Lung (tissue), 11 donors: ENCODE measurements at regions not wholly inside any gene's neighbourhood (a gene's known extent, or its start where the extent isn't known, plus 50 kb on each side); places are given as distances from the start of the nearest gene placed in this dataset.

ENCODE experiments used
- ATAC-seq: fragments of 200-7000 bp; cut with Tn5 transposase; one replicate; pipeline ENCODE4 v1.9.1; 2020; ENCODE audit warnings: moderate number of reproducible peaks; ENCODE audit not compliant: insufficient read depth, low FRiP score
- DNase-seq, 3 donors: peaks; one replicate each; pipeline ENCODE4 v3.0.0-alpha.2; 2013 to 2017
- H3K27ac ChIP-seq, 2 donors: one replicate each; pipeline ENCODE4 v1.5.1; 2013; ENCODE audit warnings: mild to moderate bottlenecking in 2 of 2, moderate library complexity in 2 of 2, control low read depth in 1 of 2, inconsistent platforms in 1 of 2, low read depth in 1 of 2, low read length in 1 of 2
- H3K27me3 ChIP-seq, 3 donors: one replicate each; pipeline ENCODE4 v1.5.1; 2013; ENCODE audit warnings: low read length in 2 of 3; ENCODE audit not compliant: control insufficient read depth in 3 of 3, insufficient read depth in 3 of 3
- H3K36me3 ChIP-seq, 4 donors: one replicate each; pipeline ENCODE4 v1.5.1; 2013; ENCODE audit warnings: low read length in 4 of 4, mild to moderate bottlenecking in 1 of 4, moderate library complexity in 1 of 4; ENCODE audit not compliant: control insufficient read depth in 4 of 4, insufficient read depth in 4 of 4
- H3K4me1 ChIP-seq, 5 donors: one replicate each; pipeline ENCODE4 v1.5.1; 2013; ENCODE audit warnings: low read length in 5 of 5, mild to moderate bottlenecking in 2 of 5, moderate library complexity in 1 of 5; ENCODE audit not compliant: control insufficient read depth in 5 of 5, insufficient read depth in 5 of 5
- H3K4me3 ChIP-seq: one replicate; pipeline ENCODE4 v1.5.1; 2013; ENCODE audit warnings: mild to moderate bottlenecking, control low read depth, moderate library complexity
- H3K9ac ChIP-seq, 2 donors: one replicate each; pipeline ENCODE4 v1.5.1; 2013; ENCODE audit warnings: low read length in 2 of 2, control low read depth in 1 of 2; ENCODE audit not compliant: insufficient read depth in 1 of 2
- H3K9me3 ChIP-seq, 4 donors: one replicate each; pipeline ENCODE4 v1.5.1; 2013; ENCODE audit warnings: low read length in 3 of 4, mild to moderate bottlenecking in 1 of 4, moderate library complexity in 1 of 4; ENCODE audit not compliant: control insufficient read depth in 4 of 4, insufficient read depth in 3 of 4
- CTCF ChIP-seq: IDR thresholded peaks from 2 replicates; pipeline ENCODE4 v1.5.1; 2012; ENCODE audit warnings: mild to moderate bottlenecking; ENCODE audit errors: control extremely low read depth, extremely low read depth
- WGBS, 2 donors: extraction: QIAGEN DNeasy Blood & Tissue Kit; methylation state at CpG; one replicate each; pipeline ENCODE4 v1.1.7; 2013; 5-methylcytosine and 5-hydroxymethylcytosine counted together
- donor health status: control.
- donor health status: control.
- donor health status: Bipolar disorder and iron deficiency.
- donor health status: healthy.
- donor health status: DM: yes; HTN: yes; CAD: no.

- Histone ChIP-seq H3K4me1 (peaks cover 0 to 2% (median 0%) of the 10 kb centered on the region in 5 donors), H3K36me3 (no peaks in the 10 kb centered on the region), H3K4me3 (no peak overlapping the region), H3K9me3 (no peaks in the 10 kb centered on the region), H3K27me3 (no peaks in the 10 kb centered on the region), H3K27ac (no peak overlapping the region), H3K9ac (no peak overlapping the region)
- DNase-seq, result no peak
- 59 to 67% methylated on average over 3 of the region's 3 CpGs for WGBS, 2 donors
- TF ChIP-seq CTCF, result no peak
- no peak for ATAC-seq
These were observed 65.6 kb upstream of the EPCAM start for GRCh38 chr2:47303341-47304148.

GRCh38 chr2:47302308-47302707, 66.8 kb upstream of the EPCAM start:
- 77 to 88% methylated on average over 8 of the region's 8 CpGs for WGBS, 2 donors
- H3K4me1 ChIP-seq, result peaks cover 0 to 2% (median 0%) of the 10 kb centered on the region in 5 donors
- TF ChIP-seq CTCF, result no peak
- H3K9me3 ChIP-seq, result no peaks in the 10 kb centered on the region
- H3K4me3 ChIP-seq, result no peak overlapping the region
- H3K27me3 ChIP-seq, result no peaks in the 10 kb centered on the region
- H3K36me3 ChIP-seq, result no peaks in the 10 kb centered on the region
- DNase-seq, result no peak
- ATAC-seq, result no peak
- H3K9ac ChIP-seq, result no peak overlapping the region
- no peak overlapping the region for H3K27ac ChIP-seq

GRCh38 chr2:47301731-47302130, 67.4 kb upstream of the EPCAM start:
- 89 to 90% methylated on average over 4 of the region's 4 CpGs for WGBS, 2 donors

More at GRCh38 chr2:47301731-47302130, 67.4 kb upstream of the EPCAM start:
- H3K9ac ChIP-seq, result no peak overlapping the region
- no peaks in the 10 kb centered on the region for H3K36me3 ChIP-seq
- no peak for TF ChIP-seq CTCF
- no peaks in the 10 kb centered on the region for H3K27me3 ChIP-seq
- H3K4me1 ChIP-seq, result no peaks in the 10 kb centered on the region
- no peak overlapping the region for H3K4me3 ChIP-seq
- DNase-seq, result no peak
- no peak for ATAC-seq
- H3K9me3 ChIP-seq, result no peaks in the 10 kb centered on the region
- H3K27ac ChIP-seq, result no peak overlapping the region
